Parathyroid adenoma (tissue), 2 donors: ENCODE measurements at regions not wholly inside any gene's neighbourhood (a gene's known extent, or its start where the extent isn't known, plus 50 kb on each side); places are given as distances from the start of the nearest gene placed in this dataset.

ENCODE experiments used
- H2AFZ ChIP-seq: fragments of 300-600 bp; sonication (generic); one replicate; pipeline ENCODE4 v1.7.0; 2017; ENCODE audit warnings: antibody characterized with exemption, mild to moderate bottlenecking
- H3K27ac ChIP-seq: fragments of 300-600 bp; sonication (generic); one replicate; pipeline ENCODE4 v1.7.0; 2017
- H3K27me3 ChIP-seq: fragments of 300-600 bp; sonication (generic); one replicate; pipeline ENCODE4 v1.7.0; 2017; ENCODE audit warnings: low read length; ENCODE audit not compliant: control insufficient read depth, insufficient read depth
- H3K36me3 ChIP-seq: fragments of 300-600 bp; sonication (generic); one replicate; pipeline ENCODE4 v1.7.0; 2017; ENCODE audit warnings: low read length; ENCODE audit not compliant: control insufficient read depth, insufficient read depth
- H3K4me1 ChIP-seq: fragments of 300-600 bp; sonication (generic); one replicate; pipeline ENCODE4 v1.7.0; 2017; ENCODE audit warnings: control low read depth
- H3K4me2 ChIP-seq: fragments of 300-600 bp; sonication (generic); one replicate; pipeline ENCODE4 v1.7.0; 2017; ENCODE audit warnings: low read length
- H3K4me3 ChIP-seq: fragments of 300-600 bp; sonication (generic); one replicate; pipeline ENCODE4 v1.7.0; 2017; ENCODE audit warnings: low read depth, low read length
- H3K79me2 ChIP-seq: fragments of 300-600 bp; sonication (generic); one replicate; pipeline ENCODE4 v1.7.0; 2017; ENCODE audit warnings: control low read depth
- H3K9ac ChIP-seq: fragments of 300-600 bp; sonication (generic); one replicate; pipeline ENCODE4 v1.7.0; 2017; ENCODE audit warnings: mild to moderate bottlenecking
- H3K9me3 ChIP-seq: fragments of 300-600 bp; sonication (generic); one replicate; pipeline ENCODE4 v1.7.0; 2017; ENCODE audit warnings: low read length; ENCODE audit not compliant: control insufficient read depth
- TF ChIP-seq, protein P1 (sequence below): fragments of 300-600 bp; sonication (generic); IDR thresholded peaks from one replicate; pipeline ENCODE4 v1.7.0; 2017; ENCODE audit warnings: antibody characterized with exemption, mild to moderate bottlenecking
- donor health status: primary hyperparathyroidism.

DNA sequence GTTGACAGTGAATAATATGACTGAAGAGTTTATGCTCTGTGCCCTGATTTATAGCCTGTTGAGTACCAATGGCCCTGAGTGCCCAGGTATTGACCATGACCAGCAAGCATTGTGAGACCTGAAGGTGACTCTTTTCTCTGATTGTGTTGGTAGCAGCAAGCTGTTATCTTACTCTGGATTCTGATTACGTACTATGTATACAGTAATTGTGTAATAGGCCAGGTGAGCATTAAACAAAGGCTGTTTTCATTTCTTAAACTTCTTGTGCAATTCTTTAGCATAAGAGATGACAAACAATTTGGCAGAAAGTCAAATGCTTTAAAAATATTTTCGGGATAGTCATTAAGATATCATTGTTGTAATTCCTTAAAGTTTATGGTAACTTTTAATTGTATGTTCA, 111.7 kb upstream of the PTPRK start:
- Histone ChIP-seq H3K79me2 (no peaks in the 10 kb centered on the region), H3K27ac (no peak overlapping the region), H3K9me3 (no peaks in the 10 kb centered on the region), H3K4me3 (no peak overlapping the region), H3K4me2 (no peak overlapping the region), H2AFZ (no peak overlapping the region), H3K4me1 (no peaks in the 10 kb centered on the region), H3K27me3 (no peaks in the 10 kb centered on the region), H3K9ac (no peak overlapping the region), H3K36me3 (no peaks in the 10 kb centered on the region)
- TF ChIP-seq, protein P1, sequence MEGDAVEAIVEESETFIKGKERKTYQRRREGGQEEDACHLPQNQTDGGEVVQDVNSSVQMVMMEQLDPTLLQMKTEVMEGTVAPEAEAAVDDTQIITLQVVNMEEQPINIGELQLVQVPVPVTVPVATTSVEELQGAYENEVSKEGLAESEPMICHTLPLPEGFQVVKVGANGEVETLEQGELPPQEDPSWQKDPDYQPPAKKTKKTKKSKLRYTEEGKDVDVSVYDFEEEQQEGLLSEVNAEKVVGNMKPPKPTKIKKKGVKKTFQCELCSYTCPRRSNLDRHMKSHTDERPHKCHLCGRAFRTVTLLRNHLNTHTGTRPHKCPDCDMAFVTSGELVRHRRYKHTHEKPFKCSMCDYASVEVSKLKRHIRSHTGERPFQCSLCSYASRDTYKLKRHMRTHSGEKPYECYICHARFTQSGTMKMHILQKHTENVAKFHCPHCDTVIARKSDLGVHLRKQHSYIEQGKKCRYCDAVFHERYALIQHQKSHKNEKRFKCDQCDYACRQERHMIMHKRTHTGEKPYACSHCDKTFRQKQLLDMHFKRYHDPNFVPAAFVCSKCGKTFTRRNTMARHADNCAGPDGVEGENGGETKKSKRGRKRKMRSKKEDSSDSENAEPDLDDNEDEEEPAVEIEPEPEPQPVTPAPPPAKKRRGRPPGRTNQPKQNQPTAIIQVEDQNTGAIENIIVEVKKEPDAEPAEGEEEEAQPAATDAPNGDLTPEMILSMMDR, result no peak

DNA sequence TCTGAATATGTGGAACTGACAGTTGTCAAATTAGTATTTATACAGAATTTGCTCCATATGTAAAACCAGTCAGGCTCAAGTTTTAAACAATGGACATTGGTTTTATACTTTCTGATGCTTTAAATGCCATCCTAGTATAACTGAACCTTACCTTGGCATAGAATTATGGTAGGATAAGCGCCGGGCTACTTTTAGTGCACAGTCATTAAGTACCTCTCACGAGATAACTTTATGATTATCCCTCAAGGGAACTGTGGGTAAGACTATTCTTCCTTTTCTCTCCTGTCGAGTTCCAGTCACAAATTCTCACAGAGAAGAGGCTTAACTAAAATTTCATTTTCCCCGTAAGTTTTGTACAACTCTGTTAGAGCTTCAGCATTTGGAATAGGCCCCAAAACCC, 110.6 kb upstream of the PTPRK start:
- Histone ChIP-seq H3K27me3 (no peaks in the 10 kb centered on the region), H3K4me1 (no peaks in the 10 kb centered on the region), H3K4me3 (no peak overlapping the region), H3K4me2 (no peak overlapping the region), H3K27ac (no peak overlapping the region), H3K36me3 (no peaks in the 10 kb centered on the region), H3K9me3 (no peaks in the 10 kb centered on the region), H3K9ac (no peak overlapping the region), H3K79me2 (no peaks in the 10 kb centered on the region), H2AFZ (no peak overlapping the region)
- TF ChIP-seq, protein P1, result no peak

DNA sequence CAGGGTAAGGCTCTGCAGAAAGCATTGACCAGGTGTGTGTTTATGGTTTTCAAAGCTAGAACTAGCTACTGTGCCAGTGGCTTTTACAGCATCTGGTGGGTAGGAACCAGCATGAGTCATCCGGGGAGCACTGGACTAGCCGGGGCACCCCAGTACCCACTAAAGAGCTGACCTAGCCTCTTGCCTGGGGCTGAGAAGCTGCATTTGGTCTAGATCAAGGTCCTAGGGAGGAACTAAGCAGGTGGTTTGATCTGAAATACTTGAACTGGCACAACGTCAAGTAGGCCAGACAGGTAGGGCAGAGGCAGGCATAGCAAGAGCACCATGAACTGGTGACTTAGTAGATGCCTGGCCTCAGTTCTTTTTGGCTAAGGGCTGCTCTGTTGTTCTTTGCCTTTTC, 109.8 kb upstream of the PTPRK start:
- Histone ChIP-seq H3K4me3 (no peak overlapping the region), H3K4me2 (no peak overlapping the region), H3K9ac (no peak overlapping the region), H3K36me3 (no peaks in the 10 kb centered on the region), H2AFZ (no peak overlapping the region), H3K27ac (no peak overlapping the region), H3K27me3 (no peaks in the 10 kb centered on the region), H3K4me1 (no peaks in the 10 kb centered on the region), H3K9me3 (no peaks in the 10 kb centered on the region), H3K79me2 (no peaks in the 10 kb centered on the region)
- TF ChIP-seq, protein P1, result no peak

DNA sequence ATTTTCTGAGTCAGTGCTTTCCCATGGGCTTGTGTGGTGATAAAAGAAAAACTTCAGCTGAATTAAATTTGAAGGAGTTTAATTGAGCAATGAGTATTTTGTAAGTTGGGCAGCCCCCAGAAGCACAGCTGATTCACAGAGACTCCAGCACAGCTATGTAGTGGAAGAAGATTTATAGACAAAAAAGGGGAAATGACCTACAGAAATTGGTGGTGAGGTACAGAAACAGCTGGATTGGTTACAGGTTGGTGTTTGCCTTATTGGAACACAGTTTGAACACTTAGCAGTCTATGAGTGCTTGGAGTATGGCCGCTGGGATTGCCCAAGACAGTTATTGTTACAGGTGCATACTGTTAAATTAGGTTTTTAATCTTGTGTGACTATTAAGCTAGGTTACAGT, 96.9 kb upstream of the PTPRK start:
- TF ChIP-seq, protein P1, result no peak
- no peaks in the 10 kb centered on the region for H3K27me3 ChIP-seq
- no peak overlapping the region for H3K27ac ChIP-seq
- H2AFZ ChIP-seq, result no peak overlapping the region
- H3K9me3 ChIP-seq, result no peaks in the 10 kb centered on the region
- no peak overlapping the region for H3K4me3 ChIP-seq
- H3K4me2 ChIP-seq, result no peak overlapping the region
- H3K36me3 ChIP-seq, result no peaks in the 10 kb centered on the region
- H3K4me1 ChIP-seq, result no peaks in the 10 kb centered on the region
- H3K9ac ChIP-seq, result no peak overlapping the region
- H3K79me2 ChIP-seq, result no peaks in the 10 kb centered on the region

DNA sequence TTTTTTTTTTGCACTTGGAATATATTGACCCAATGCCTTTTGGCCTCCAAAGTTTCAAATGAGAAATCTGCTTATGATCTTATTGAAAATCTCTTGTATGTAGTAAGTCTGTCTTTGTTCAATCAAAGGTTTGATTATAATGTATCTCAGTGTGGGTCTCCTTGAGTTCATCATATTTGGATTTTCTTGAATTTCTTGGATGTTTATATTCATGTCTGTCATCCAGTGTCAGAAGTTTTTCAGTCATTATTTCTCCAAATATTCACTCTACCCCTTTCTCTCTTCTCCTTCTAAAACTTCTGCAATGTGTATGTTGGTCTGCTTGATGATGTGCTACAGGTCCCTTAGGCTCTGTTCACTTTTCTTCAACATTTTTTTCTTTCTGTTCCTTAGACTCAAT, 95.9 kb upstream of the PTPRK start:
- no peaks in the 10 kb centered on the region for H3K9me3 ChIP-seq
- TF ChIP-seq, protein P1, result no peak
- H3K79me2 ChIP-seq, result no peaks in the 10 kb centered on the region
- no peaks in the 10 kb centered on the region for H3K36me3 ChIP-seq
- no peak overlapping the region for H3K27ac ChIP-seq
- no peak overlapping the region for H3K9ac ChIP-seq
- no peak overlapping the region for H3K4me2 ChIP-seq
- no peaks in the 10 kb centered on the region for H3K27me3 ChIP-seq
- H3K4me3 ChIP-seq, result no peak overlapping the region
- H3K4me1 ChIP-seq, result no peaks in the 10 kb centered on the region
- no peak overlapping the region for H2AFZ ChIP-seq
